ENCODE measurements at regions not wholly inside any gene's neighbourhood (a gene's known extent, or its start where the extent isn't known, plus 50 kb on each side); places are given as distances from the start of the nearest gene placed in this dataset.

DNA sequence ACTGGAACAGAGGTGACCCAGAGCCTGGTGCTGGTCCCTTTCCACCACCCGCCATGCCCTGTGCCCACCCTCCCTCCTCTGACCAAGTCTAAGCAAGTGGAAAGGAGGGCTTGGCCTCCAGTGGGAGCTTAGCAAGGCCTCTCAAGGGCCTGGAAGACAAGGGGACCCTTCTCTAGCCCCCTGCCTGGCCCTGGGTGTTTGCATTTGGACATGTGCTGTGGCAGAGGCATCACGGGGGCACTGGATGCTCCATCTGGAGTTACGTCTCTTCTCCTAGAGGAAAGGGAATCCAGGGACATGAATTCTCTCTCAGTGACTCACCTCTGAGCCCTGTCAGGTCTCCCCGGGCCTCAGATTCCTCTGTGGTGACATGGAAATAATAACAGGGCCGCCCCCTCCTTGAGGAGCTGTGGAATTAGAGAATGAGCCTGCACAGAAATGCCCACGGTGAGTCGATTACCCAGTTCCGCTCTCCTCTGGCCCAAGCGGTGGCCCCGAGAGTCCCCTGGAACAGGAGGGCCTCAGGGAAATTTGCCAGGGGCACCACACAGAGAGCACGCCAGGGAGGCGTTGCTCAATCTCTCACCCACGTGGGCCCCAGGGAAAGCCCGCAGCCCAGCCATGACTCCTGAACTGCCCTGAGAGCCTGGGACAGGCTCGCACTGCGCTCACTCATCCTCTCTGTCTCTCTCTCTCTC, 189.6 kb downstream of the BCOR start (continued):
- TF ChIP-seq, protein P1, sequence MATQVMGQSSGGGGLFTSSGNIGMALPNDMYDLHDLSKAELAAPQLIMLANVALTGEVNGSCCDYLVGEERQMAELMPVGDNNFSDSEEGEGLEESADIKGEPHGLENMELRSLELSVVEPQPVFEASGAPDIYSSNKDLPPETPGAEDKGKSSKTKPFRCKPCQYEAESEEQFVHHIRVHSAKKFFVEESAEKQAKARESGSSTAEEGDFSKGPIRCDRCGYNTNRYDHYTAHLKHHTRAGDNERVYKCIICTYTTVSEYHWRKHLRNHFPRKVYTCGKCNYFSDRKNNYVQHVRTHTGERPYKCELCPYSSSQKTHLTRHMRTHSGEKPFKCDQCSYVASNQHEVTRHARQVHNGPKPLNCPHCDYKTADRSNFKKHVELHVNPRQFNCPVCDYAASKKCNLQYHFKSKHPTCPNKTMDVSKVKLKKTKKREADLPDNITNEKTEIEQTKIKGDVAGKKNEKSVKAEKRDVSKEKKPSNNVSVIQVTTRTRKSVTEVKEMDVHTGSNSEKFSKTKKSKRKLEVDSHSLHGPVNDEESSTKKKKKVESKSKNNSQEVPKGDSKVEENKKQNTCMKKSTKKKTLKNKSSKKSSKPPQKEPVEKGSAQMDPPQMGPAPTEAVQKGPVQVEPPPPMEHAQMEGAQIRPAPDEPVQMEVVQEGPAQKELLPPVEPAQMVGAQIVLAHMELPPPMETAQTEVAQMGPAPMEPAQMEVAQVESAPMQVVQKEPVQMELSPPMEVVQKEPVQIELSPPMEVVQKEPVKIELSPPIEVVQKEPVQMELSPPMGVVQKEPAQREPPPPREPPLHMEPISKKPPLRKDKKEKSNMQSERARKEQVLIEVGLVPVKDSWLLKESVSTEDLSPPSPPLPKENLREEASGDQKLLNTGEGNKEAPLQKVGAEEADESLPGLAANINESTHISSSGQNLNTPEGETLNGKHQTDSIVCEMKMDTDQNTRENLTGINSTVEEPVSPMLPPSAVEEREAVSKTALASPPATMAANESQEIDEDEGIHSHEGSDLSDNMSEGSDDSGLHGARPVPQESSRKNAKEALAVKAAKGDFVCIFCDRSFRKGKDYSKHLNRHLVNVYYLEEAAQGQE (IDR thresholded peaks at IDR 0.05; ENCODE audit: low read depth): no peak

DNA sequence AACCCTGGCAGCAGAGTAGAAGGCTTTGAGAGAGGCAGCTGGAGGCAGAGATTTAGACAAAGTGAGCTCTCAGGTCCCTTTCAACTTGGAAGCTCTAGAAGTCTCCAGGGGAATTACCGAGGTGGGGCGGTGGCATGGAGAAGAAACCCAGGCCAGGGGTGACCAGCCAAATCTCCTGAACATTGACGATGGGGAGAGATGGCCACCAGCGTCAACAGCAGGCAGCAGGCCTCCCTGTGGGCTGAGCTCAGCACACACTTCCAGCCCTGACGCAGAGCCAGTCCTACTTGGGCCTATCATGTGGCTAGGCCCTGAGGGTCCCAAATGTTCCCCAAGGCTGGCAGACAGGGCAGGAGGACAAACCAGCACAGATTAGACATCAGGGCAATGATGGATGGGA, 187.8 kb downstream of the BCOR start:
- ChIA-PET POLR2A (no interaction called here), RAD21 (ENCODE audit: low non-redundant PET in 1 of 2, low total read pairs in 2 of 2, uncharacterized antibody in 2 of 2, unreplicated experiment in 2 of 2) (no interaction called here), CTCF (no interaction called here)
- Histone ChIP-seq H3K27me3 (ENCODE audit: insufficient read depth, low read length) (no peaks in the 10 kb centered on the region), H2AFZ (ENCODE audit: low read depth, low read length, poor library complexity, severe bottlenecking) (no peak overlapping the region), H3K4me1 (ENCODE audit: control insufficient read depth in 1 of 2, insufficient read depth in 2 of 2, low read length in 2 of 2) (peaks cover 12 to 27% of the 10 kb centered on the region in 2 experiments), H3K9me3 (ENCODE audit: control insufficient read depth in 1 of 2, insufficient read depth in 1 of 2, low read depth in 1 of 2, low read length in 2 of 2) (no peaks in the 10 kb centered on the region), H3K9ac (ENCODE audit: low read length) (no peak overlapping the region), H3K4me3 (replicated peaks in 1 of 2; ENCODE audit: low read depth in 1 of 2, low read length in 2 of 2) (no peak overlapping the region), H3K9me2 (ENCODE audit: insufficient read depth) (no peaks in the 10 kb centered on the region), H3K27ac (ENCODE audit: low read depth, low read length) (no peak overlapping the region), H4K20me1 (ENCODE audit: insufficient read depth) (no peaks in the 10 kb centered on the region), H3K36me3 (ENCODE audit: control insufficient read depth in 1 of 2, insufficient read depth in 2 of 2, low read length in 2 of 2) (no peaks in the 10 kb centered on the region), H3K79me2 (ENCODE audit: insufficient read depth, low read length) (no peaks in the 10 kb centered on the region), H3K4me2 (ENCODE audit: low read length) (no peak overlapping the region)
- intact Hi-C loops (cut with micrococcal nuclease): no loop called here
- ATAC-seq (no peak), DNase-seq (ENCODE audit: low read depth, low spot score) (no peak)
- TF ChIP-seq EGR1 (IDR thresholded peaks at IDR 0.05; ENCODE audit: low read depth): no peak
- TF ChIP-seq, protein P2, sequence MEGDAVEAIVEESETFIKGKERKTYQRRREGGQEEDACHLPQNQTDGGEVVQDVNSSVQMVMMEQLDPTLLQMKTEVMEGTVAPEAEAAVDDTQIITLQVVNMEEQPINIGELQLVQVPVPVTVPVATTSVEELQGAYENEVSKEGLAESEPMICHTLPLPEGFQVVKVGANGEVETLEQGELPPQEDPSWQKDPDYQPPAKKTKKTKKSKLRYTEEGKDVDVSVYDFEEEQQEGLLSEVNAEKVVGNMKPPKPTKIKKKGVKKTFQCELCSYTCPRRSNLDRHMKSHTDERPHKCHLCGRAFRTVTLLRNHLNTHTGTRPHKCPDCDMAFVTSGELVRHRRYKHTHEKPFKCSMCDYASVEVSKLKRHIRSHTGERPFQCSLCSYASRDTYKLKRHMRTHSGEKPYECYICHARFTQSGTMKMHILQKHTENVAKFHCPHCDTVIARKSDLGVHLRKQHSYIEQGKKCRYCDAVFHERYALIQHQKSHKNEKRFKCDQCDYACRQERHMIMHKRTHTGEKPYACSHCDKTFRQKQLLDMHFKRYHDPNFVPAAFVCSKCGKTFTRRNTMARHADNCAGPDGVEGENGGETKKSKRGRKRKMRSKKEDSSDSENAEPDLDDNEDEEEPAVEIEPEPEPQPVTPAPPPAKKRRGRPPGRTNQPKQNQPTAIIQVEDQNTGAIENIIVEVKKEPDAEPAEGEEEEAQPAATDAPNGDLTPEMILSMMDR (IDR thresholded peaks at IDR 0.05 in 2 of 3, conservative IDR thresholded peaks at IDR 0.05 in 1 of 3; ENCODE audit: borderline replicate concordance in 1 of 3, insufficient read depth in 1 of 3, low read depth in 2 of 3, low read length in 2 of 3): no peak
- no peak for TF ChIP-seq ELF1 (IDR thresholded peaks at IDR 0.05; ENCODE audit: borderline replicate concordance, low read depth)
- TF ChIP-seq, protein P3, sequence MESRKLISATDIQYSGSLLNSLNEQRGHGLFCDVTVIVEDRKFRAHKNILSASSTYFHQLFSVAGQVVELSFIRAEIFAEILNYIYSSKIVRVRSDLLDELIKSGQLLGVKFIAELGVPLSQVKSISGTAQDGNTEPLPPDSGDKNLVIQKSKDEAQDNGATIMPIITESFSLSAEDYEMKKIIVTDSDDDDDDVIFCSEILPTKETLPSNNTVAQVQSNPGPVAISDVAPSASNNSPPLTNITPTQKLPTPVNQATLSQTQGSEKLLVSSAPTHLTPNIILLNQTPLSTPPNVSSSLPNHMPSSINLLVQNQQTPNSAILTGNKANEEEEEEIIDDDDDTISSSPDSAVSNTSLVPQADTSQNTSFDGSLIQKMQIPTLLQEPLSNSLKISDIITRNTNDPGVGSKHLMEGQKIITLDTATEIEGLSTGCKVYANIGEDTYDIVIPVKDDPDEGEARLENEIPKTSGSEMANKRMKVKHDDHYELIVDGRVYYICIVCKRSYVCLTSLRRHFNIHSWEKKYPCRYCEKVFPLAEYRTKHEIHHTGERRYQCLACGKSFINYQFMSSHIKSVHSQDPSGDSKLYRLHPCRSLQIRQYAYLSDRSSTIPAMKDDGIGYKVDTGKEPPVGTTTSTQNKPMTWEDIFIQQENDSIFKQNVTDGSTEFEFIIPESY (IDR thresholded peaks at IDR 0.05; ENCODE audit: extremely low read depth, insufficient replicate concordance, low read length): no peak
- TF ChIP-seq RAD21 (IDR thresholded peaks at IDR 0.05; ENCODE audit: low read depth): no peak
- TF ChIP-seq POLR2AphosphoS5 (IDR thresholded peaks at IDR 0.05; ENCODE audit: low read depth, low read length): no peak
- TF ChIP-seq, protein P4, sequence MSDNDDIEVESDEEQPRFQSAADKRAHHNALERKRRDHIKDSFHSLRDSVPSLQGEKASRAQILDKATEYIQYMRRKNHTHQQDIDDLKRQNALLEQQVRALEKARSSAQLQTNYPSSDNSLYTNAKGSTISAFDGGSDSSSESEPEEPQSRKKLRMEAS (IDR thresholded peaks at IDR 0.05): no peak
- TF ChIP-seq YY1 (IDR thresholded peaks at IDR 0.05; ENCODE audit: extremely low read depth, insufficient replicate concordance, low read depth, low read length): no peak
- TF ChIP-seq ZFX (IDR thresholded peaks at IDR 0.05): no peak
- no peak for TF ChIP-seq FOSL1 (IDR thresholded peaks at IDR 0.05; ENCODE audit: low read depth)
- no peak for TF ChIP-seq ZNF274 (IDR thresholded peaks at IDR 0.05; ENCODE audit: low read depth, low read length)
- TF ChIP-seq JUND (IDR thresholded peaks at IDR 0.05): no peak
- no TSS peak for BruUV-seq (replicated peaks)

Data from HCT116 (cell line).